SH-SY5Y (cell line): ENCODE measurements at regions not wholly inside any gene's neighbourhood (a gene's known extent, or its start where the extent isn't known, plus 50 kb on each side); places are given as distances from the start of the nearest gene placed in this dataset.

Experiments
- GATA2 ChIP-seq: IDR thresholded peaks from 2 replicates; pipeline ENCODE4 v1.6.1; 2011; ENCODE audit warnings: mild to moderate bottlenecking, low read depth, low read length
- GATA3 ChIP-seq: IDR thresholded peaks from 2 replicates; pipeline ENCODE4 v1.6.1; 2011; ENCODE audit warnings: low read depth, mild to moderate bottlenecking, low read length, moderate library complexity

DNA sequence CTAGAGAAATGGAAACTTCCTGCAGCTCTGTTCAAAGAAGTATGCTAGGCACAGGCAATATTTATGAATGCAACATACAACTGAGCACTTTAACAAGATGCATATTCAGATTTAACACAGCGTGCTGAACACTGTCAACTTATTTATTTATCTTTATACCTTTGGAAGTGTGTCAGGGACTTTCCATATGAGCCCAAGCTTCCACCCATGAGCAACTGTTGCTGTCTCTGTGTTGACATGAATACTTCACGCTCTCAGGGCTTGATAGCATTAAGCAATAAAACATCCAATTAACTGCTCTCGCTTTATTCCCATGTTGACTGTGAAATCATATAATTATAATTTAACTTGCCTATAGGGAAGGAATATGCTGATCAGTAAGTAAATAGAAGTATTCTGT is 116.6 kb upstream of the ROBO1 start:
- TF ChIP-seq GATA3 = no peak
- no peak for TF ChIP-seq GATA2

DNA sequence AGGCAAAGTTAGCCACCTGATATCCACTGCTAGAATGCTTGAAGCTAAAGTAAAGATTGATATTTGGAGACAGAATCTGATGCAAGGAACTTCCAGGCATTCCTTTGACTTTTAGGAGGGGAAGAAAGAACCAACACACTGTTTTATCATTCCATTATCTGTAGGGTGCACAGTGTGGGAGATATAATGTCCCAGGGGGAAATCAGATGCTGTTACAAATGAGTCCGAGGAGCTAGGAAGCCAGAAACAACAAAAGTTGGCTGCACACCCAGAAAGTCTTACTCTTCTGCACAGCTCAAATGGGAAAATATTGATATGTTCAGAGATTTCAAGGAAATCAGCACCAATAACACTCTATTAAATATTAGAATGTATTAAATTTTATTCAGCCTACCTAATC is 113.6 kb upstream of the ROBO1 start:
- TF ChIP-seq GATA2 = no peak
- TF ChIP-seq GATA3 = no peak

DNA sequence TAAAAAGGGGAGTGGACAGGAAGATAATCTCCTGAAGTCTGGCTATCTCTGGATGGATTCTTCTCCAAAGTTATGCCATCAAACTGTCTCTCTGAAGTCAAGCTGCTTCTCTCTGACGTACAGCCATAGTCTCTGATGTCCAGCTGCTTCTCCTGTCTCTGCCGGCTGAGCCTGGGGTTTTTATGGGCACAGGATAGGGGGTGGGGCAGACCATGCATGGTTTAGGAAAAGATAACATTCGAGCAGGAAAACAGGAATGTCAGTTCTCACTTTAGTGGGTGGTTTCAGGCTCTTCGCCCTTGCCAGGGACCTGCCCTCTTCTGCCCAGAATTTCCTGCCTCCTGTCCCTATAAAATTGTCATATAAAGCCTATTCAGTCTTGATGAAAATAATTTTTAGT is 110.9 kb upstream of the ROBO1 start:
- no peak for TF ChIP-seq GATA3

DNA sequence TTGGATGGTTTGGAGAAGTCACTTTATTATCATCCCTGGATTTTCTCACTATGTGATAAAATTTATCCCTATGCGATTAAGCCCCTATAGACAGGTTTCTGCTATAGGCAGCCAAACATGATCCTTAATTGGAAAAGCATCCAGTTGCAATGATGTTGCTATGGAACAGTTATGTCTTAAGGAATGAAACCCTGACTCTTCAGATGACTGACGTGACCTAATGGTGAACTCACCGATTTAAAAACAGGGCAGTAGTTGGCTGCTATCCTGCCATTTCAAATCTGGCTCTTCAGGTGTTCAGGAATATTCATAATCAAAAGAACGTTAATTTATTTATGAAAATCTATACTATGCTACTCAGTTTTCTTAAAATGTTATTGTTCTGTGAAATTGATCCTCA is 106.8 kb upstream of the ROBO1 start:
- TF ChIP-seq GATA3 = no peak
- TF ChIP-seq GATA2 = no peak

DNA sequence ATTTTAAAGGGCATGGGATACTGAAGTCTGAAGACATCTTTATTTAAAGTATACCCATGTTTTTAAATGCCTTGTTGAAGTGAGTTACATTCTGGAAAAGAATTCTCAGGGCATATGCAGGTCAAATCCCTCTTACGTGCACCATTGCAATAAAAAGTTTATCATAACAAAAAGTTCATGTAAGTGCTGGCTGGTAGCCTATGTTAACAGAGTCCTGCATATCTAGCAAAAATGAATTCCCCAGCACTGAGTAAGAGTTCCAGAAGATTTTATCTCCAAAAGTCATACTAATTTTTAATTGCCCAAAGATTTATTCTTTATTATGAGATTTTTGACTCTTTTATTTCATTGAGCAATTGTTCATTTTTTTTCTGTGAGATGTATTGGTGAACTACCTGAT is 104.7 kb upstream of the ROBO1 start:
- TF ChIP-seq GATA2 (no peak), GATA3 (no peak)

DNA sequence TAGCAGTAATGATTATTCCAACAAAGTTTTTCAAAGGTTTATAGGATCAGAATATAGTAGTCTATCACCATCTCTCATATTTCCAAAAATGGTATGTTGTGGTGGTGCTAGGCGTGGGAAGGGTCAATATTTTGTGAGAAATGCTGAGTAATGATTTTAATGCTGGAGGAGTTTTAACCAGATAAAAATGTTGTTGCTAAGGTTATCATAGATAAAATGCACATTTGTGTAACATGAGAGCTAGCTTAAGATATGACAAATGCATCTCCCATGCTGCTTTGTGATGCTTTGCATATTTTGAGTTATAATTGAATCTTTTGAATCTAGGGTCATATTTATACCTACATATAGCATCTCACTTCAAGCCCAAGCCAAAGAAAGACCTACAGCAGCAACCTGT is 103.9 kb upstream of the ROBO1 start:
- TF ChIP-seq GATA2 (no peak), GATA3 (no peak)

DNA sequence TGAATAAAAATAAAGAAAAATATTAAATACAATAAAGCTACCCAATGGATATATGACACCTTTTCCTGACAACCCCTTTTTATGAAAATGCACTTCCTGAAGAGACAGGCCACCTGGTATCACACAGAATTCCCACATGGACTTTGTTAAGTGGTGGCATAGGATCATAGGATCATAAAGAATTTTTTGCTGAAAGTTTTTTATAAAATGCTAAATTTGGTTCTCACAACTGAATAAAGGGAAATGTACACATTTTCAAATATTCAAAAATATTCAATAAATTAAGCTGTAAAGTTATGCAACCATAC is 102.5 kb upstream of the ROBO1 start:
- TF ChIP-seq GATA3 (no peak), GATA2 (no peak)

DNA sequence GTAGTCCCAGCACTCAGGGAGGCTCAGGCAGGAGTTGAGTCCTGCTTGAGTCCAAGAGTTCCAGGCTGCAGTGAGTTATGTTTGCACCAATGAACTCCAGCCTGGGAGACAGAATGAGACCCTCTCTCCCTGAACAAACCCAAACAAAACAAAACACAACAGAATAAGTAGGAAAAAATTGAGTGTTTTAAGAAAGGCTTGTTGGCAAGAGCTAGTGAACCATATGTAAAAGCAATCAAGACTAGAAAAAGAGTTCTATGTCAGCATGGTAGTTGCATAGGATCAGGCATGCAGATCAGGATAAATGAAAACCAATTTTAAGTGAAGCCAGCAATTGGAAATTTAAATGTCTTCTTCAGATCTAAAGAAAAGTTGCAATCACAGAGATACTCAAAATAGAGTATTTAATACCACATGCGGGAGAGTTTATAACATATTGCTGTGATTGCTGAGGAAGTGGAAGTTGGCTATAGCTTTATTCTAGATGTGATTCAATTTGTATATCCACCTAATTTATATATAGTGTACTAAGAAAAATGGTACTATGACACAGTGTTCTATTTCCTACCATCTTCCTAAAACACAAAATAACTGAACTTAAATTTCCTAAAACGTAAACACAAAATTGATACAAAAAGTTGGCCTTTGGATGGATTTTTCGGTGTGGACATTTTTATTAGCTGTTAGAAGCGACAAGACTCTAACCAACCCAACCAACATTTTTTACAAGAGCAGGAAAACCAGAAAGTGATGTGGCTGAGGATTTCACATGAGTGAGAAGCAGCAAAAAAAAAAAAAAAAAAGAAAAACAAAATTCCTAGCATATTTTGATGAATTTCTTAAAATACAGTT is 101.9 kb upstream of the ROBO1 start:
- TF ChIP-seq GATA3 = no peak
- no peak for TF ChIP-seq GATA2

DNA sequence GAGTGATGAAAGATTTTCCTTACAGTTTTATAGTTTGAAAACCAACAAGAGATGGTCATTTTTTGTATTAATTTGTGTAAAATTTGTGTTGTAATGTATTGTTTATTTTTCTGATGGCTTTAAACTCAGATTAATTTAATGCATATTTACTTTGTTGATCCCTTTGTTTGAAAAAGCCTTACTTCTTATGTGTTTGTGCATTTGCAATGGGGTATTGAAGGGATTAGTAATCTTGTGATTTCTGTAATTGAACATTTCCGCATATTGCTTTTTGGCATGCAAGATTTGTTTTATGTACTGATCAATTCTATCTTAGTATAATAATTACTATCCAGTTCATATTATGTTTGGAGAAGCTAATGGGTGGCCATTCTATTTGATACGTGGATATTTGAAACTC is 98.4 kb upstream of the ROBO1 start:
- TF ChIP-seq GATA3 (no peak), GATA2 (no peak)

DNA sequence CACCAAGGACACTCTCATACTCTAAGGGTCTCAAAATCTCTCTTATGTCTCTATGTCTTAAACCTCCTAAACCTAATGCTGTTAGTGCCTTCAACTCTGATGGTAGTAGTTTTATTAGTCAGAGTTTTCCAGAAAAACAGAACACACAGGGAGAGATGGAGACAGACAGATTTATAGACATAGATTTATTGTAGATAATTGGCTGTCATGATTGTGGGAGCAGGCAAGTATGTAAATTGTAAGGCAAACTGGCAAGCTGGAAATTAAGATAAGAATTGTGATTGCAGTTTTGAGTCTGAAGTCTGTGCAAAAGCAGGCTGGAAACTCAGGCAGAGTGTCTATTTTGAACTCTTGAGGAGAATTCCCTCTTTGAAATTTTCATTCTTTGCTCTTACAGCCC is 96.3 kb upstream of the ROBO1 start:
- TF ChIP-seq GATA2 (peak; percentile 48; the same call in 1 of the 2 replicates), GATA3 (no peak)

DNA sequence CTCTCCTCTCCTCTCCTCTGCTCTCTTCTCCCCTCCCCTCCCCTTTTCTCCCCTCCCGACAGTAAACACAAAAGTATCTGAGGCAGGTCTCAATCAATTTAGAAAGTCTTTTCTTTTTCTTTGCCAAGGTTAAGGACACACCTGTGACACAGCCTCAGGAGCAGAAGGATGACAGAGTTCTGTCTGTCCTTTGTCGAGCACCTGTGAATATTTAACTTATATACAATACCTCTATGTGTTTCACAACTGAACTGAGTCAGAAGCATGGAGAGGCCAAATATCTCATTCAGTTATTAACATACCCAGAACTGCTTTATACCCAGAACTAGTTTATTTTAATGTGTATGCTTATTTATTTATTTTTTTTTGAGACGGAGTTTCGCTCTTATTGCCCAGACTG is 81.1 kb upstream of the ROBO1 start:
- TF ChIP-seq GATA2 (no peak), GATA3 (no peak)

DNA sequence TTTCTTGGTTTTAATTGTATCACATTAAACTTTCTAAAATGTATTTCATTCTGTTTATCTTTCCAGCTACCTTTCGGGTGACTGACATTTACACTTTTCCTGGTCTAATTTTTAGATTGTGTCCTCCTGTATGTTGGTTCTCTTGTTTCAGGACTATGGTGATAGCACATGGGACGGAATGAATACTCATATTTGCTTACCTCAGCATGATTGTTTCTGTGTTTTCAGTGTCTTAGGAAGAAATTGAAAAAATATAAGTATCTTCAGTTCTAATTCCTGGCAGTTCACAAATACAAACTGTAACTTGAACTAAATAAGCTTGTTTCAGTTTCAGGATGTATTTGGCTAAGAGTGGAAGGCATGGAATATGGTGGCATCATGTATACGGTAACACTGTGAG is 80.1 kb upstream of the ROBO1 start:
- TF ChIP-seq GATA2 = no peak

DNA sequence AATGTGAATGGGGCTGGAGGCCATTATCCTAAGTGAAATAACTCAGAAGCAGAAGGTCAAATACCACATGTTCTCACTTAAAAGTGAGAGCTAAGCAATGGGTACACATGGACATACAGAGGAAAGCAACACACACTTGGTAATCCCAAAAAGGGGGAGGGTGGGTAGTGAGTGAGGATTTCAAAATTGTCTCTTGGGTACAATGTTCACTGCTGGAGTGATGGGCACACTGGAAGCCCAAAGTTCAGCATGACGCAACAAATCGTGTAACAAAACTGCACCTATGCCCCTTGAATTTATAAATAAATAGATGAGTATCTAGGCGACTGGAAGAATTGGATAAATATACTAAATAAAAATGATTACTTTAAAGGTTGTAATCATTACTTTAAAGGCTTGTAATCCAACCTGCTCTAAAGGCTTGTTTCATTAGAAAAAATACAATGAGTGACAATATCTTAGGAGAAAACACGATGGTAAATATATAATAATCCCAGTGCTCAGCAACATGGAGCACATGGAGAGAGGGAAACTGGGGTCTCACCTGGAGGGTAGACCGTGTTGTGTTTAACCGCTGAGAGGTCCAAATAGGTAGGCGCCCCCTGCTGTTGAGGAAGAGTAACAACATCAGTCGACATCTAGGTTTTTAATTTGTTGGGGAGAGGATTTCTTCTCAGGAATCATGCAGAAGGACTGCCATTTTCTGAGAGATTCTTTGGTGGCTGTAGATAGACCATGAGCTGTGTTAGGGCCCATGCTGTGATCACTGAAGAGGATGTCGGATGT is 78.5 kb upstream of the ROBO1 start:
- TF ChIP-seq GATA2 (no peak), GATA3 (no peak)

DNA sequence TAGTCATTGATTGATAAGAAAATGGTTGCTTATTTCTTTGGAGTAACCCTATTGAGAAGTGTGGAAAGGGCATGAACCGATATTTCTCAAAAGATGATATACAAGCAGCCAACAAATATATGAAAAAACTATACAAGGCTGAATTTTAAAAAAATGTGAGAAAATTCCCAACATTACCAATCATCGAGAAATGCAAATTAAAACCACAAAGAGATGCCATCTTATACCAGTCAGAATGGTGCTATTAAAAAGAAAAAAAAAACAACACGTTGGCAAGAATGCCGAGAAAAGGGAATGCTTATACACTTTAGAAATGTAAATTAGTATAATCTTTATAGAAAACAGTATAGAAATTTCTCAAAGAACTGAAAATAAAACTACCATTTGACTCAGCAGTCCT is 77.7 kb upstream of the ROBO1 start:
- TF ChIP-seq GATA2 (no peak), GATA3 (no peak)

DNA sequence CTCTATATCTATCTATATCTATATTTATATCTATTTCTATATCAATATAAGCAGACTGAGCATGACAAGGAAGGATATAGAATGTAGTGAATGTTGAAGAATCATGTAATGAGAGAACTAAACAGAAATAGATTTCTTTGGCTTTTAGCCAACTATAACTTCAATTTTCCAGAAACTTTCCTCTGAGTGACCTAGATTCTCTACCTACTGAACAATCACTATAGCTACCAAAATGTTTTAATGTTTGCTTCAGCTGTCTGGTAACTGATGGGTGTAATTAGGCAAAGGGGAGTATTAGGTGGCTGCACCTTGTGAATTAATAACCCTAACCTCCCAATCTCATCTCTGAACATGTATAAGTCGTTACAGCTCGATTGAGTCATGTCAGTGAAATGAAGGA is 76.4 kb upstream of the ROBO1 start:
- TF ChIP-seq GATA2 (no peak), GATA3 (no peak)
